Choroid plexus epithelial cell (primary cell): ENCODE measurements at regions not wholly inside any gene's neighbourhood (a gene's known extent, or its start where the extent isn't known, plus 50 kb on each side); places are given as distances from the start of the nearest gene placed in this dataset.

Experiments
- DNase-seq: peaks from one replicate; pipeline ENCODE4 v3.0.0-alpha.2; 2010; ENCODE audit warnings: low read depth
- H3K4me3 ChIP-seq: 2 replicates; pipeline ENCODE4 v1.5.1; 2011; ENCODE audit warnings: low read depth, mild to moderate bottlenecking, control low read depth, low read length, moderate library complexity
- CTCF ChIP-seq: conservative IDR thresholded peaks from 2 replicates; pipeline ENCODE4 v1.5.1; 2011; ENCODE audit warnings: low read depth, mild to moderate bottlenecking, control low read depth, inconsistent platforms, low read length, moderate library complexity

- no peak for DNase-seq
- no peak overlapping the region for H3K4me3 ChIP-seq
- TF ChIP-seq CTCF = no peak
Measured at GRCh38 chr2:100720445-100720844, 99.5 kb upstream of the NPAS2 start.

- DNase-seq = no peak
- no peak for TF ChIP-seq CTCF
- no peak overlapping the region for H3K4me3 ChIP-seq
Measured at GRCh38 chr2:100721693-100722092, 98.2 kb upstream of the NPAS2 start.

- no peak for TF ChIP-seq CTCF
- no peak overlapping the region for H3K4me3 ChIP-seq
- DNase-seq = no peak
Measured at GRCh38 chr2:100722125-100722524, 97.8 kb upstream of the NPAS2 start.

- no peak for TF ChIP-seq CTCF
- no peak for DNase-seq
- H3K4me3 ChIP-seq = no peak overlapping the region
Measured at GRCh38 chr2:100726866-100727265, 93.1 kb upstream of the NPAS2 start.

- TF ChIP-seq CTCF = peak; percentile 96
- no peak overlapping the region for H3K4me3 ChIP-seq
- DNase-seq = peak; percentile 89
Measured at GRCh38 chr2:100730290-100730868, 89.6 kb upstream of the NPAS2 start.

GRCh38 chr2:100731535-100731981 is 88.4 kb upstream of the NPAS2 start:
- H3K4me3 ChIP-seq = no peak overlapping the region
- peak; percentile 16 for DNase-seq
- no peak for TF ChIP-seq CTCF

GRCh38 chr2:100733391-100734187 is 86.3 kb upstream of the NPAS2 start:
- no peak overlapping the region for H3K4me3 ChIP-seq
- peak; percentile 85 for DNase-seq
- peak; percentile 19 for TF ChIP-seq CTCF
